ENCODE measurements at regions not wholly inside any gene's neighbourhood (a gene's known extent, or its start where the extent isn't known, plus 50 kb on each side); places are given as distances from the start of the nearest gene placed in this dataset.
"Not testable (repeated sequence)": the region's sequence is repeated elsewhere in the genome, so short reads cannot be mapped to it uniquely, and the experiment has no call there.

DNA sequence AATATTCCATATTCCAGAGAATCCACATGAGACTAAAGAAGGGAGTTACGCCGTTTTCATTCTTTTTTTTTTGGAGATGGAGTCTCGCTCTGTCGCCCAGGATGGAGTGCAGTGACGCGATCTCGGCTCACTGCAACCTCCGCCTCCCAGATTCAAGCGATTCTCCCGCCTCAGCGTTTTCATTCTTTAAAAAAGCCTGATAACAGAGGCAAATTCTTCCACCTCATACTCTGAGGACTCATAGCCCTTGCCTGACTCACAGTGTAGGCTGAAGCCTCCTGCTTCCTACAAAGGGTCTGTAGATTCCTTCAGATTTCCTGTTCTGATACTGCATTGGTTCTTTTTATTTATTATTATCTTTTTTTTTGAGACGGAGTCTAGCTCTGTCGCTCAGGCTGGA lies 210.5 kb downstream of the SH3BGRL start:
- TF ChIP-seq, protein P1, sequence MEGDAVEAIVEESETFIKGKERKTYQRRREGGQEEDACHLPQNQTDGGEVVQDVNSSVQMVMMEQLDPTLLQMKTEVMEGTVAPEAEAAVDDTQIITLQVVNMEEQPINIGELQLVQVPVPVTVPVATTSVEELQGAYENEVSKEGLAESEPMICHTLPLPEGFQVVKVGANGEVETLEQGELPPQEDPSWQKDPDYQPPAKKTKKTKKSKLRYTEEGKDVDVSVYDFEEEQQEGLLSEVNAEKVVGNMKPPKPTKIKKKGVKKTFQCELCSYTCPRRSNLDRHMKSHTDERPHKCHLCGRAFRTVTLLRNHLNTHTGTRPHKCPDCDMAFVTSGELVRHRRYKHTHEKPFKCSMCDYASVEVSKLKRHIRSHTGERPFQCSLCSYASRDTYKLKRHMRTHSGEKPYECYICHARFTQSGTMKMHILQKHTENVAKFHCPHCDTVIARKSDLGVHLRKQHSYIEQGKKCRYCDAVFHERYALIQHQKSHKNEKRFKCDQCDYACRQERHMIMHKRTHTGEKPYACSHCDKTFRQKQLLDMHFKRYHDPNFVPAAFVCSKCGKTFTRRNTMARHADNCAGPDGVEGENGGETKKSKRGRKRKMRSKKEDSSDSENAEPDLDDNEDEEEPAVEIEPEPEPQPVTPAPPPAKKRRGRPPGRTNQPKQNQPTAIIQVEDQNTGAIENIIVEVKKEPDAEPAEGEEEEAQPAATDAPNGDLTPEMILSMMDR (IDR thresholded peaks at IDR 0.05): no peak
- no peak for ATAC-seq (ENCODE audit: insufficient number of reproducible peaks, low FRiP score, low read depth)
- no peak for DNase-seq (ENCODE audit: low spot score)

DNA sequence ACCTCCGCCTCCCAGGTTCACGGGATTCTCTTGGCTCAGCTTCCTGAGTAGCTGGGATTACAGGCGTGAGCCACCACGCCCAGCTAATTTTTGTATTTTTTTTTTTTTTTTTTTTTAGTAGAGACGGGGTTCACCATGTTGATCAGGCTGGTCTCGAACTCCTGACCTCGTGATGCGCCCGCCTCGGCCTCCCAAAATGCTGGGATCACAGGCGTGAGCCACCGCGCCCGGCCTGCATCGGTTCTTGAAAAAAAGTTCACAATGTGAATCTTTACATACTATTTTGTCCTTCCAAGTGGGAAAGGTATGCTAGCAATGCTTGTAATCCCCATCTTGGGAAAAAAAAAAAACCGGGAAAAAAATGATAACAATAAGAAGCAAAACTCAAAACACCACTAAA lies 211.0 kb downstream of the SH3BGRL start:
- H3K27me3 ChIP-seq (replicated peaks; ENCODE audit: insufficient read depth); H3K4me3 ChIP-seq: not testable (repeated sequence)

More for the DNA sequence above, 210.5 kb downstream of the SH3BGRL start:
- Histone ChIP-seq H3K36me3 (no peaks in the 10 kb centered on the region), H3K9me3 (no peaks in the 10 kb centered on the region), H3K27ac (no peak overlapping the region), H3K4me1 (ENCODE audit: control insufficient read depth in 1 of 2, low read depth in 2 of 2) (no peaks in the 10 kb centered on the region), H3K27me3 (replicated peaks; ENCODE audit: insufficient read depth) (no peaks in the 10 kb centered on the region), H3K4me3 (no peak overlapping the region)

DNA sequence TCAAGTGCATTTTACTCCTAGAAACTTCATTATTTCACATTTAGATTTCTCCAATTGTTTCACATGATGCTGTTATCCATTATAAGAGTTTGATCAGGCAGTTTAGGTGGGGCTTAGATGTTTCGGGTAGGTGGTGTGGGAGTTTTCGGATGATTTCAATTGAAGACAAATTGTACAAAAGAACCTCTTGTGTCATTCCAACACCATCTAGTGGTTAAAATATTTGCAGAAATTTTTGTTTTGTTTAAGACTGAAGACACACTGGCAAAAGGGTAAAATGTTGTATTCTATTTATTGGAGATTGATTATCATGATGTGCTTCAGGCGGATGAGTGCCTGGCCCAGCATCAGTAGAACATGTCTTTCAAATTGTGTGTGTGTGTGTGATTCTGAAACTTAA lies 212.7 kb downstream of the SH3BGRL start:
- H3K27me3 ChIP-seq (replicated peaks; ENCODE audit: insufficient read depth): no peaks in the 10 kb centered on the region
- TF ChIP-seq, protein P1 (IDR thresholded peaks at IDR 0.05): no peak
- H3K9me3 ChIP-seq: no peaks in the 10 kb centered on the region
- H3K4me3 ChIP-seq: no peak overlapping the region
- no peak overlapping the region for H3K27ac ChIP-seq
- H3K4me1 ChIP-seq (ENCODE audit: control insufficient read depth in 1 of 2, low read depth in 2 of 2): no peaks in the 10 kb centered on the region
- no peak for DNase-seq (ENCODE audit: low spot score)
- no peaks in the 10 kb centered on the region for H3K36me3 ChIP-seq
- ATAC-seq (ENCODE audit: insufficient number of reproducible peaks, low FRiP score, low read depth): no peak

More for the DNA sequence above, 211.0 kb downstream of the SH3BGRL start:
- H3K36me3 ChIP-seq; H3K9me3 ChIP-seq; H3K4me1 ChIP-seq (ENCODE audit: control insufficient read depth in 1 of 2, low read depth in 2 of 2); ATAC-seq (ENCODE audit: insufficient number of reproducible peaks, low FRiP score, low read depth); H3K27ac ChIP-seq; DNase-seq (ENCODE audit: low spot score): not testable (repeated sequence)
